ENCODE measurements at regions not wholly inside any gene's neighbourhood (a gene's known extent, or its start where the extent isn't known, plus 50 kb on each side); places are given as distances from the start of the nearest gene placed in this dataset.

DNA sequence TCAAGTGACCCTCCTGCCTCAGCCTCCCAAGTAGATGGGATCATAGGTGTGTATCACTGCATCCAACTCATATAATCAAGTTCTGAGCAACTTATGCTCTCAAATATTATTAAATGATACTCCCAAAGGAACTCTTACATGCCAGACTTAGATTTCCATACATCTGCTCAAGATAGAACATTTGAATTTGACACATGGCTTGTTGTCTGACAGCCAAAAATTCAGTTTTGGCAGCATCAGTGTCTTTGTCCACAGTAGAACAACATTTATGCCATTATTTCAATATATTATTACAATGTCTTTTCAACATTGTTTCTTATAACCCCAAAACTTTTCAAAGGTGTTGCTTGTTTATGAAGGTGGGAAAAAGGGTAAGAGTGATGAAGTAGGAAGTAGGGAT lies 116.2 kb downstream of the SUCNR1 start:
- TF ChIP-seq, protein P1, sequence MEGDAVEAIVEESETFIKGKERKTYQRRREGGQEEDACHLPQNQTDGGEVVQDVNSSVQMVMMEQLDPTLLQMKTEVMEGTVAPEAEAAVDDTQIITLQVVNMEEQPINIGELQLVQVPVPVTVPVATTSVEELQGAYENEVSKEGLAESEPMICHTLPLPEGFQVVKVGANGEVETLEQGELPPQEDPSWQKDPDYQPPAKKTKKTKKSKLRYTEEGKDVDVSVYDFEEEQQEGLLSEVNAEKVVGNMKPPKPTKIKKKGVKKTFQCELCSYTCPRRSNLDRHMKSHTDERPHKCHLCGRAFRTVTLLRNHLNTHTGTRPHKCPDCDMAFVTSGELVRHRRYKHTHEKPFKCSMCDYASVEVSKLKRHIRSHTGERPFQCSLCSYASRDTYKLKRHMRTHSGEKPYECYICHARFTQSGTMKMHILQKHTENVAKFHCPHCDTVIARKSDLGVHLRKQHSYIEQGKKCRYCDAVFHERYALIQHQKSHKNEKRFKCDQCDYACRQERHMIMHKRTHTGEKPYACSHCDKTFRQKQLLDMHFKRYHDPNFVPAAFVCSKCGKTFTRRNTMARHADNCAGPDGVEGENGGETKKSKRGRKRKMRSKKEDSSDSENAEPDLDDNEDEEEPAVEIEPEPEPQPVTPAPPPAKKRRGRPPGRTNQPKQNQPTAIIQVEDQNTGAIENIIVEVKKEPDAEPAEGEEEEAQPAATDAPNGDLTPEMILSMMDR (conservative IDR thresholded peaks at IDR 0.05; ENCODE audit: low read length): no peak
- no peak for TF ChIP-seq EZH2phosphoT487 (IDR thresholded peaks at IDR 0.05; ENCODE audit: borderline replicate concordance)

Data from Loucy (cell line).